ENCODE measurements at regions not wholly inside any gene's neighbourhood (a gene's known extent, or its start where the extent isn't known, plus 50 kb on each side); places are given as distances from the start of the nearest gene placed in this dataset.
A peak's percentile ranks its signal among the peaks of the same experiment; 100 is the strongest.

- in situ Hi-C loops (cut with MboI; ENCODE audit: low sequenced_read_pairs), result no loop called here
These were observed 147.7 kb upstream of the TLL1 start for GRCh38 chr4:165725352-165725751.

DNA sequence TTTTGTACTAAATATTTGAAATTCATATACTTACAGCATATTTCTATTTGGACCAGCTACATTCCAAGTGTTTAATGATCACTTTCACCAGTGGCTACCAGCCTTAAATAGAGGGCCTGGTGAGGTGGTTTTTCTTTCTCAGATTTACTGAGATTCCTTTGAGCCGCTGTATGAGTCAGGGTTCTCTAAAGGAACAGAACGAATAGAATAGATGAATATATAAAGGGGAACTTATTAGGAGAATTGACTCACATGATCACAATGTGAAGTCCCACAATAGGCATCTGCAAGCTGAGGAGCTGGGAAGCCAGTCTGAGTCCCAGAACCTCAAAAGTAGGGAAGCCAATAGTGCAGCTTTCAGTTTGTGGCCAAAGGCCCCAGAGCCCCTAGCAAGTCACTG, 146.2 kb upstream of the TLL1 start:
- no peak for DNase-seq (ENCODE audit: low spot score in 2 of 2)
- Histone ChIP-seq H3K27me3 (ENCODE audit: low read depth) (no peaks in the 10 kb centered on the region), H3K36me3 (replicated peaks) (no peaks in the 10 kb centered on the region), H3K4me3 (no peak overlapping the region), H3K4me1 (no peaks in the 10 kb centered on the region; the same call in 1 of the 2 replicates), H3K9me3 (no peaks in the 10 kb centered on the region)
- in situ Hi-C loops (cut with MboI; ENCODE audit: low sequenced_read_pairs), result no loop called here

More at GRCh38 chr4:165725352-165725751, 147.7 kb upstream of the TLL1 start:
- Histone ChIP-seq H3K4me1 (no peaks in the 10 kb centered on the region; the same call in 1 of the 2 replicates), H3K36me3 (replicated peaks) (no peaks in the 10 kb centered on the region), H3K4me3 (no peak overlapping the region), H3K27me3 (ENCODE audit: low read depth) (no peaks in the 10 kb centered on the region), H3K9me3 (no peaks in the 10 kb centered on the region)
- no peak for DNase-seq (ENCODE audit: low spot score in 2 of 2)

DNA sequence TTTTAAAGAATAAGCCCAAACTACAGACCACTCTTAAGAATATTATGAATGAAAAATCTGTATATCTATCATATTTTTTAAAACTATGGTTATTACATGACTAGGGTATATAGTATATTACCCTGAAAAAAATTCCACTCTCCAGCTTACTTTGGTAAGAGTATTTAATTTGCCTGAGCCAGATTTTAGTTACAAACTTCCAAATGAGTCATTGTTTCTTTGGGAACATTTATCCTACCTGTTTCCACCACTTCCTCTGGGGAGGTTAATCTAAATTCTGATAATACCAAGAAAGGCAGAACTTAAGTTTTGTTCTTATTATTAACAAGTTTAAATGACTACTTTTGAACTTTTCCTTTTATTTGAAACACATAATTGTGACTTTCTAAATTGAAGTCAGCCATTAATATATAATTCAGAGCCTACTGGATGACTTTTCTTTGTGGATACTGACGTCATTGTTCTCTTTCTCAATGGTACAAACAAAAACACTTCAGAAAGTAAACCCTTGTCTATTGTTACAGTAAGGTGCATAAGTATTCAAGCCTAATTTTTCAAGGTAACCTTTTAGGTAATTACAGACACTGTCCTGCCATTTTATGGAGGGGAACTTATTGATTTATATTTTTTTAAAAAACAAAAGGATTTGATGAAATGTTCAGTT, 135.6 kb upstream of the TLL1 start:
- in situ Hi-C loops (cut with MboI; ENCODE audit: low sequenced_read_pairs), result no loop called here
- Histone ChIP-seq H3K36me3 (replicated peaks) (no peaks in the 10 kb centered on the region), H3K4me1 (no peaks in the 10 kb centered on the region), H3K4me3 (no peak overlapping the region), H3K9me3 (no peaks in the 10 kb centered on the region), H3K27me3 (ENCODE audit: low read depth) (no peaks in the 10 kb centered on the region)
- DNase-seq (ENCODE audit: low spot score in 2 of 2), result no peak

DNA sequence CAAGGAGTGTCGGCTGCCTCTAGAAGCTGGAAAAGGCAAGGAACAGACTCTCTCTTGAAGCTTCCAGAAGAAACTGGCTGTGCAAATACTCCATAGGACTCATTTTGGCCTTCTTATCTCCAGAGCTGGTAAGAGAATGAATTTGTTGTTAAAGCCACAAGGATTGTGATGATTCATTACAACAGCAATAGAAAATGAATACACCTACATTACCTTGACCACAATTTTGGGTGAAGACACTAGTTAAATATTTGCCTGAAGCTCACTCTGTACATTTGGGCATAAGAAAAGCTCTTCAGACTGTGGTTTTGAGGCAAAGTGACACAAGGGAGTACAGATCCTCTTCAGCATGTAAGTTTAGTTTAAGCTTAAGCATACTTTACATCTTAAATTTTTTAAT, 134.5 kb upstream of the TLL1 start:
- Histone ChIP-seq H3K9me3 (no peaks in the 10 kb centered on the region), H3K36me3 (replicated peaks) (no peaks in the 10 kb centered on the region), H3K4me1 (no peaks in the 10 kb centered on the region), H3K4me3 (no peak overlapping the region), H3K27me3 (ENCODE audit: low read depth) (no peaks in the 10 kb centered on the region)
- in situ Hi-C loops (cut with MboI; ENCODE audit: low sequenced_read_pairs), result no loop called here
- no peak for DNase-seq (ENCODE audit: low spot score in 2 of 2)

DNA sequence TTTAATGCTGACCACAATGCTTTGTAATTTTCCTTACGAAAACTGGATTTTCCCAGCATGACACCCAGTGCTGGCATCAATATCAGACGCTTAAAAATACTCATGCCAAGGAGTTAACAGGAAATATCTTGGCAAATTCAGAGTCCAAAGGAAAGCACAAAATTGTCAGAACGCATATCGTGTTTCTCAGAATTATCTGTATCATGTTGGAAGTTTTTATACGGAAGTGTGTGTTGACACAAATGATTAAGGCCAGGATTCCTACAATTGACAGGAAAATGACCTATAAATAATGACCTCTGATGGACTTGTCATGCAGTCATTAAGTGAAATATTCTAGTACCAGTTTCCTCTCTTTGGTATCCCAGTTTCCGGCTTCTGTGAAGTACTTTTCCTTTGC, 132.1 kb upstream of the TLL1 start:
- H3K36me3 ChIP-seq (replicated peaks), result no peaks in the 10 kb centered on the region
- no peak overlapping the region for H3K4me3 ChIP-seq
- H3K4me1 ChIP-seq, result no peaks in the 10 kb centered on the region
- H3K27me3 ChIP-seq (ENCODE audit: low read depth), result no peaks in the 10 kb centered on the region
- DNase-seq (ENCODE audit: low spot score in 2 of 2), result no peak
- in situ Hi-C loops (cut with MboI; ENCODE audit: low sequenced_read_pairs), result no loop called here
- H3K9me3 ChIP-seq, result no peaks in the 10 kb centered on the region

DNA sequence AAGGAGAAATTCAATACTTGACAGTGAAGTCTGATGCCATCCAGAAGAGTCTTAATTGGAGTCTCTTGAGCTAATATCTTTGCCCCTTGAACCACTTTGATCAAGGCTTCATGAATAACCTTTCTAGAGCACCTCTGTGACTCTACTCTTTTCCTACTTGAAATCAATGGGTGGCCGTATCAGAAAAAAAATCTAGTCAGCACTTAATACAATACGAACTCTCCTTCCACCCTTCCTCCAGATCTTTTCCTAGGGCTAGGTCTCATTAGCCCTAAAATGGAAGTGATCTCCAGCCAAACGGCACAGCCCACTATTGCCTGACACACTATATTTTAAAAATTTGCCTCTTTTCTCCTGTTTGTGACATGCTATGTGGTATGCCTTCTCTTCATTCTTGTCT, 129.6 kb upstream of the TLL1 start:
- DNase-seq (ENCODE audit: low spot score in 2 of 2), result no peak
- Histone ChIP-seq H3K4me3 (no peak overlapping the region), H3K27me3 (ENCODE audit: low read depth) (no peaks in the 10 kb centered on the region), H3K9me3 (no peaks in the 10 kb centered on the region), H3K4me1 (no peaks in the 10 kb centered on the region), H3K36me3 (replicated peaks) (no peaks in the 10 kb centered on the region)
- in situ Hi-C loops (cut with MboI; ENCODE audit: low sequenced_read_pairs), result no loop called here

DNA sequence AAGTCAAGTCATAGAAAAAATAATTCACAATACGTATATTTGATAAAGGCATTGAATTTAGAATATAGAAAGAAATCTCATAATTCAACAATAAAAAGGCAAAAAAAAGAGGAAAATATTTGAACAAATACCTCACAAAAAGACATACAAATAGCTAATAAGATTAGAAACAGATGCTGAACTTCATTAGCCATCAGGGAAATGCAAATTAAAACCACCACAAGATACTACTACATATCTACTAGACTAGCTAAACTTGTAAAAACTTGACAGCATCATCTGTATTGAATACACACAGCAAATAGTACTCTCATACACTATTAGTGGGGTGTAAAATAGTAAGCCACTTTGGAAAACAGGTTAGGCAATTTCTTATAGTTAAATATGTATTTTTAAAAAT, 128.7 kb upstream of the TLL1 start:
- in situ Hi-C loops (cut with MboI; ENCODE audit: low sequenced_read_pairs), result no loop called here

DNA sequence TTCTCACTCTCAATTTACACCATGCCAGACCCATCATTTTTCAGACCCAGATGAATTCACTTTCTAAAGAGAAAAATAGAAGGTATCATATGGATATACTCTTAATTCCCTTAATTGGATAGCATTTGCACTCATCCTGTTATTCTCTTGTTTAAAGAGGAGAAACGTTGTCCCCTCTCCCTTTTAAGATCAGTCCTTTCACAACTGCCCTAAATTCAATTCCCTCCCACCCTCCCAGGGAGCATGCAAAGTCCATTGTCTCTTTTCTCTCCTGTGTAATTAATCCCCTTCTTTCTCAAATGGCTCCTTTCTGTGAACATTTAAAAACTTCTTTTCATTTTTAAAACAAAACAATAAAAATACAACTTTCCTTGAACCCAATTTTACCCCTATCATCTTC, 124.7 kb upstream of the TLL1 start:
- H3K4me3 ChIP-seq, result no peak overlapping the region
- H3K9me3 ChIP-seq, result no peaks in the 10 kb centered on the region
- DNase-seq (ENCODE audit: low spot score in 2 of 2), result no peak
- no peaks in the 10 kb centered on the region for H3K36me3 ChIP-seq (replicated peaks)
- in situ Hi-C loops (cut with MboI; ENCODE audit: low sequenced_read_pairs), result no loop called here
- no peaks in the 10 kb centered on the region for H3K4me1 ChIP-seq
- H3K27me3 ChIP-seq (ENCODE audit: low read depth), result peaks cover 4% of the 10 kb centered on the region; the same call in 1 of the 2 replicates

More for the DNA sequence above, 128.7 kb upstream of the TLL1 start:
- Histone ChIP-seq H3K9me3 (no peaks in the 10 kb centered on the region), H3K36me3 (replicated peaks) (no peaks in the 10 kb centered on the region), H3K4me3 (no peak overlapping the region), H3K27me3 (ENCODE audit: low read depth) (no peaks in the 10 kb centered on the region), H3K4me1 (no peaks in the 10 kb centered on the region)
- no peak for DNase-seq (ENCODE audit: low spot score in 2 of 2)

DNA sequence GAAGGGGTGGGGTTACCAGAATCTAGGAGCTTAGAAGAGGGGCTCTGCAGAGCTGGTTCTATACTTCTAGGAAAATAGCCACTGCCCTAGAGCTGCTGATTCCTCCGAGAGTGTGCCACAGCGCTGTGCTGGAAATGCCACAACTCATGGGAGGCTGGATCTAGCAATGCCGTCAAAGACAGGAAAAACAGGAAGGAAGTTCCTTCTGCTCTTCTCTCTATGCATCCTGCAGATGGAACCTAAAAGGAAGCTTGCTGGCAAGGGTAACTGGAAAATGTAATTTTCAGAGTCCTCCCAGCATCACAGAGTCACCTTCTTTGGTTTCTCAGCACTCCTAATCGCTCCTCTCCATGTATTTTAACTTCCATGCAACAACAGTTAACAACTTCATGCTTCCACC, 121.2 kb upstream of the TLL1 start:
- H3K9me3 ChIP-seq, result no peaks in the 10 kb centered on the region
- in situ Hi-C loops (cut with MboI; ENCODE audit: low sequenced_read_pairs), result no loop called here

DNA sequence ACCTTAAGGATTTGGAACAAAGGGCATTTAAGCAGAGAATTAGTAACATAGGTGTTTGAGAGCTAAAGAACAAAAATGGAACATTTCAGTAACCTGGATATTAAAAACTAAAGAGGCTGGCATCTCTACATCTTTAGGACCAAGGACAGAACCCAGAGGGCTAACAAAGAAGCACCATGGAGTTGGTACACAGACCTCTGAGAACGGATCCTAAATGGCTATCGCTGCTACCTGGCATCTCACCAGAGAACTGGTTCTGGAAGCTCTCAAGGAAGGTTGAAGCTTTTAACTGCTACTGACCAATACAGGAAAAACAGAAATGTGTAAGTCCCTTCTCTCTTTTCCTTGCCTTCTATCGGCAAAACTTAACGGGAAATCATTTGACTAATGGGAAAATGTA, 118.4 kb upstream of the TLL1 start:
- peaks cover 4% of the 10 kb centered on the region; the same call in 1 of the 2 replicates for H3K27me3 ChIP-seq (ENCODE audit: low read depth)
- H3K4me1 ChIP-seq, result no peaks in the 10 kb centered on the region
- no peaks in the 10 kb centered on the region for H3K9me3 ChIP-seq
- no peak overlapping the region for H3K4me3 ChIP-seq
- H3K36me3 ChIP-seq (replicated peaks), result no peaks in the 10 kb centered on the region
- in situ Hi-C loops (cut with MboI; ENCODE audit: low sequenced_read_pairs), result no loop called here
- DNase-seq (ENCODE audit: low spot score in 2 of 2), result no peak

More for the DNA sequence above, 121.2 kb upstream of the TLL1 start:
- Histone ChIP-seq H3K4me1 (no peaks in the 10 kb centered on the region), H3K4me3 (no peak overlapping the region), H3K36me3 (replicated peaks) (no peaks in the 10 kb centered on the region), H3K27me3 (ENCODE audit: low read depth) (peaks cover 4% of the 10 kb centered on the region; the same call in 1 of the 2 replicates)
- DNase-seq (ENCODE audit: low spot score in 2 of 2), result no peak

DNA sequence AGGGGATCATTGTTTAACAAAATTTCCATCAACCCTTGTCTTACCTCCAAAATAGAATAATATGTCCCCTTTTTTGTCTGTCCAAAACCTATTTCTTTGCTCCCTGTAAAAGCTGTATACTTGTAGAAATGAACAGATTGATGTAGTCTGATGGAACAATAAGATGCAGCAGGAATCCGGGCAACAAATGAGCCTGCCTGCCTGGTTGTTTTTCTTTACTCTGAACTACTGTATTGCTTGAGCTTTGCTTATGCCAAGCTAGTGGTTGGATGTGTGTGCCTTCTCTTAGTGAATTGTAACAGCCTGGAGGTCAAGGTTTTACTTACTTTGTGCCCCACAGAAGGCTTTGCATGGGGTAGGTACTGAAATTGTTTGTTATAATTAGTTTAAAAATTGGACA, 116.2 kb upstream of the TLL1 start:
- Histone ChIP-seq H3K36me3 (replicated peaks) (no peaks in the 10 kb centered on the region), H3K4me1 (no peaks in the 10 kb centered on the region), H3K4me3 (no peak overlapping the region), H3K27me3 (ENCODE audit: low read depth) (no peaks in the 10 kb centered on the region), H3K9me3 (no peaks in the 10 kb centered on the region)
- in situ Hi-C loops (cut with MboI; ENCODE audit: low sequenced_read_pairs), result no loop called here
- no peak for DNase-seq (ENCODE audit: low spot score in 2 of 2)

DNA sequence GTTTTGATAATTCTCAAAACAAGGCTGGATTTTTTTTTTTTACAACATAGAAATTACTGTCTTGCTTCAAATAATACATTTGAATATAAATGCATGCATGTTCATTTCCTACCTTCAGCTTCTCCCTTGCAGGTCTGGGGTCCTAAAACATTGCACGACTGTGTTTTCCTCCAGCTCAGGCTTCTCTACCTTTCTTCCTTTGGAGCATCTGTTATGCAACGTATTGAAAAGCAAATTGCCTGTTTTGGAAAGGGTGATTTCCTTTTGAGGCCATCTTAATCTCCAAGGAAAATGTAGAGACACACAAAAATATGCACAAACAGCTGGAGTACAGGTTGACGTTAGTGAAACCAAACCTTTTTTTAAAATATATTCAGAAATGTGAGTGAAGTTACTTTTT, 115.6 kb upstream of the TLL1 start:
- no peak for DNase-seq (ENCODE audit: low spot score in 2 of 2)
- Histone ChIP-seq H3K4me3 (no peak overlapping the region), H3K9me3 (no peaks in the 10 kb centered on the region), H3K4me1 (no peaks in the 10 kb centered on the region), H3K27me3 (ENCODE audit: low read depth) (no peaks in the 10 kb centered on the region), H3K36me3 (replicated peaks) (no peaks in the 10 kb centered on the region)
- in situ Hi-C loops (cut with MboI; ENCODE audit: low sequenced_read_pairs), result no loop called here

GRCh38 chr4:165758086-165758485, 115.0 kb upstream of the TLL1 start:
- DNase-seq (ENCODE audit: low spot score in 2 of 2), result no peak
- no peaks in the 10 kb centered on the region for H3K36me3 ChIP-seq (replicated peaks)
- H3K27me3 ChIP-seq (ENCODE audit: low read depth), result no peaks in the 10 kb centered on the region
- H3K4me3 ChIP-seq, result no peak overlapping the region
- H3K9me3 ChIP-seq, result no peaks in the 10 kb centered on the region
- in situ Hi-C loops (cut with MboI; ENCODE audit: low sequenced_read_pairs), result no loop called here
- no peaks in the 10 kb centered on the region for H3K4me1 ChIP-seq

GRCh38 chr4:165760182-165760581, 112.9 kb upstream of the TLL1 start:
- H3K9me3 ChIP-seq, result no peaks in the 10 kb centered on the region
- in situ Hi-C loops (cut with MboI; ENCODE audit: low sequenced_read_pairs), result no loop called here
- no peak overlapping the region for H3K4me3 ChIP-seq
- H3K36me3 ChIP-seq (replicated peaks), result no peaks in the 10 kb centered on the region
- no peak for DNase-seq (ENCODE audit: low spot score in 2 of 2)
- H3K4me1 ChIP-seq, result no peaks in the 10 kb centered on the region
- no peaks in the 10 kb centered on the region for H3K27me3 ChIP-seq (ENCODE audit: low read depth)

GRCh38 chr4:165761963-165762362, 111.1 kb upstream of the TLL1 start:
- peak in 1 of 2 experiments; percentile 57 for DNase-seq (ENCODE audit: low spot score in 2 of 2)
- in situ Hi-C loops (cut with MboI; ENCODE audit: low sequenced_read_pairs), result no loop called here
- no peaks in the 10 kb centered on the region for H3K36me3 ChIP-seq (replicated peaks)

More at GRCh38 chr4:165761963-165762362, 111.1 kb upstream of the TLL1 start:
- Histone ChIP-seq H3K27me3 (ENCODE audit: low read depth) (no peaks in the 10 kb centered on the region), H3K4me1 (no peaks in the 10 kb centered on the region), H3K4me3 (no peak overlapping the region), H3K9me3 (no peaks in the 10 kb centered on the region)
